IPS-18a (cell line): ENCODE measurements at regions not wholly inside any gene's neighbourhood (a gene's known extent, or its start where the extent isn't known, plus 50 kb on each side); places are given as distances from the start of the nearest gene placed in this dataset.
"Not testable (repeated sequence)": the region's sequence is repeated elsewhere in the genome, so short reads cannot be mapped to it uniquely, and the experiment has no call there.

ENCODE experiments used
- H3K27ac ChIP-seq: one replicate; pipeline ENCODE4 v1.5.1; 2013; ENCODE audit warnings: low read length
- H3K27me3 ChIP-seq: one replicate; pipeline ENCODE4 v1.6.1; 2013; ENCODE audit warnings: mild to moderate bottlenecking, low read length; ENCODE audit not compliant: control insufficient read depth, insufficient read depth
- H3K36me3 ChIP-seq: one replicate; pipeline ENCODE4 v1.6.1; 2013; ENCODE audit warnings: low read depth, low read length; ENCODE audit not compliant: control insufficient read depth
- H3K4me1 ChIP-seq: one replicate; pipeline ENCODE4 v1.6.1; 2013; ENCODE audit warnings: low read depth, low read length; ENCODE audit not compliant: control insufficient read depth
- H3K4me3 ChIP-seq: one replicate; pipeline ENCODE4 v1.5.1; 2013; ENCODE audit warnings: low read length
- H3K9ac ChIP-seq: one replicate; pipeline ENCODE4 v1.6.1; 2013; ENCODE audit warnings: mild to moderate bottlenecking, low read length, moderate library complexity
- H3K9me3 ChIP-seq: one replicate; pipeline ENCODE4 v1.6.1; 2013; ENCODE audit warnings: low read depth, low read length; ENCODE audit not compliant: control insufficient read depth

- Histone ChIP-seq H3K9ac (no peak overlapping the region), H3K27me3 (no peaks in the 10 kb centered on the region), H3K27ac (no peak overlapping the region), H3K9me3 (no peaks in the 10 kb centered on the region), H3K4me3 (no peak overlapping the region), H3K36me3 (no peaks in the 10 kb centered on the region), H3K4me1 (no peaks in the 10 kb centered on the region)
Measured at GRCh38 chr7:1302936-1303335, 70.3 kb downstream of the UNCX start.

- H3K27me3 ChIP-seq, H3K9me3 ChIP-seq, H3K36me3 ChIP-seq, H3K4me1 ChIP-seq, H3K4me3 ChIP-seq, H3K27ac ChIP-seq, H3K9ac ChIP-seq: not testable (repeated sequence)
Measured at GRCh38 chr7:1304011-1304410, 71.3 kb downstream of the UNCX start.

- H3K27me3 ChIP-seq: no peaks in the 10 kb centered on the region
- H3K4me1 ChIP-seq: no peaks in the 10 kb centered on the region
- no peak overlapping the region for H3K4me3 ChIP-seq
- H3K9me3 ChIP-seq: no peaks in the 10 kb centered on the region
- H3K9ac ChIP-seq: no peak overlapping the region
- no peak overlapping the region for H3K27ac ChIP-seq
- H3K36me3 ChIP-seq: no peaks in the 10 kb centered on the region
Measured at GRCh38 chr7:1305873-1306272, 73.2 kb downstream of the UNCX start.

- Histone ChIP-seq H3K36me3 (no peaks in the 10 kb centered on the region), H3K9ac (no peak overlapping the region), H3K4me3 (no peak overlapping the region), H3K4me1 (no peaks in the 10 kb centered on the region), H3K27ac (no peak overlapping the region), H3K9me3 (no peaks in the 10 kb centered on the region), H3K27me3 (no peaks in the 10 kb centered on the region)
Measured at GRCh38 chr7:1307828-1308227, 75.2 kb downstream of the UNCX start.

GRCh38 chr7:1309290-1309689 lies 76.6 kb downstream of the UNCX start:
- no peak overlapping the region for H3K9ac ChIP-seq
- no peaks in the 10 kb centered on the region for H3K9me3 ChIP-seq
- no peaks in the 10 kb centered on the region for H3K4me1 ChIP-seq
- no peak overlapping the region for H3K27ac ChIP-seq
- no peaks in the 10 kb centered on the region for H3K27me3 ChIP-seq
- H3K36me3 ChIP-seq: no peaks in the 10 kb centered on the region
- H3K4me3 ChIP-seq: no peak overlapping the region

- Histone ChIP-seq H3K27me3 (no peaks in the 10 kb centered on the region), H3K36me3 (no peaks in the 10 kb centered on the region)
Measured at GRCh38 chr7:1309996-1310395, 77.3 kb downstream of the UNCX start.

GRCh38 chr7:1310936-1311335 lies 78.3 kb downstream of the UNCX start:
- Histone ChIP-seq H3K36me3 (no peaks in the 10 kb centered on the region), H3K9ac (no peak overlapping the region), H3K27me3 (no peaks in the 10 kb centered on the region), H3K9me3 (no peaks in the 10 kb centered on the region), H3K4me1 (no peaks in the 10 kb centered on the region), H3K4me3 (no peak overlapping the region), H3K27ac (no peak overlapping the region)

More at GRCh38 chr7:1309996-1310395, 77.3 kb downstream of the UNCX start:
- no peaks in the 10 kb centered on the region for H3K9me3 ChIP-seq
- no peak overlapping the region for H3K27ac ChIP-seq
- H3K4me1 ChIP-seq: no peaks in the 10 kb centered on the region
- no peak overlapping the region for H3K9ac ChIP-seq
- H3K4me3 ChIP-seq: no peak overlapping the region

GRCh38 chr7:1311406-1312135 lies 78.9 kb downstream of the UNCX start:
- Histone ChIP-seq H3K4me1 (no peaks in the 10 kb centered on the region), H3K36me3 (no peaks in the 10 kb centered on the region), H3K27ac (no peak overlapping the region), H3K9me3 (no peaks in the 10 kb centered on the region), H3K4me3 (no peak overlapping the region), H3K9ac (no peak overlapping the region), H3K27me3 (no peaks in the 10 kb centered on the region)

GRCh38 chr7:1312136-1313070 lies 79.7 kb downstream of the UNCX start:
- Histone ChIP-seq H3K36me3 (no peaks in the 10 kb centered on the region), H3K4me1 (no peaks in the 10 kb centered on the region), H3K27me3 (no peaks in the 10 kb centered on the region)

GRCh38 chr7:1313613-1314012 lies 80.9 kb downstream of the UNCX start:
- H3K27me3 ChIP-seq: no peaks in the 10 kb centered on the region
- H3K4me1 ChIP-seq: no peaks in the 10 kb centered on the region
- no peaks in the 10 kb centered on the region for H3K9me3 ChIP-seq
- no peak overlapping the region for H3K27ac ChIP-seq
- no peaks in the 10 kb centered on the region for H3K36me3 ChIP-seq
- H3K9ac ChIP-seq: no peak overlapping the region
- no peak overlapping the region for H3K4me3 ChIP-seq

More at GRCh38 chr7:1312136-1313070, 79.7 kb downstream of the UNCX start:
- Histone ChIP-seq H3K4me3 (no peak overlapping the region), H3K9ac (no peak overlapping the region), H3K9me3 (no peaks in the 10 kb centered on the region), H3K27ac (no peak overlapping the region)

GRCh38 chr7:1314021-1314907 lies 81.6 kb downstream of the UNCX start:
- H3K9me3 ChIP-seq: no peaks in the 10 kb centered on the region
- H3K4me3 ChIP-seq: no peak overlapping the region
- no peaks in the 10 kb centered on the region for H3K27me3 ChIP-seq
- no peaks in the 10 kb centered on the region for H3K36me3 ChIP-seq
- no peak overlapping the region for H3K9ac ChIP-seq
- H3K27ac ChIP-seq: no peak overlapping the region
- H3K4me1 ChIP-seq: no peaks in the 10 kb centered on the region
